ENCODE measurements at regions not wholly inside any gene's neighbourhood (a gene's known extent, or its start where the extent isn't known, plus 50 kb on each side); places are given as distances from the start of the nearest gene placed in this dataset.

- DNase-seq (ENCODE audit: low spot score), result no peak
- TF ChIP-seq, protein P1, sequence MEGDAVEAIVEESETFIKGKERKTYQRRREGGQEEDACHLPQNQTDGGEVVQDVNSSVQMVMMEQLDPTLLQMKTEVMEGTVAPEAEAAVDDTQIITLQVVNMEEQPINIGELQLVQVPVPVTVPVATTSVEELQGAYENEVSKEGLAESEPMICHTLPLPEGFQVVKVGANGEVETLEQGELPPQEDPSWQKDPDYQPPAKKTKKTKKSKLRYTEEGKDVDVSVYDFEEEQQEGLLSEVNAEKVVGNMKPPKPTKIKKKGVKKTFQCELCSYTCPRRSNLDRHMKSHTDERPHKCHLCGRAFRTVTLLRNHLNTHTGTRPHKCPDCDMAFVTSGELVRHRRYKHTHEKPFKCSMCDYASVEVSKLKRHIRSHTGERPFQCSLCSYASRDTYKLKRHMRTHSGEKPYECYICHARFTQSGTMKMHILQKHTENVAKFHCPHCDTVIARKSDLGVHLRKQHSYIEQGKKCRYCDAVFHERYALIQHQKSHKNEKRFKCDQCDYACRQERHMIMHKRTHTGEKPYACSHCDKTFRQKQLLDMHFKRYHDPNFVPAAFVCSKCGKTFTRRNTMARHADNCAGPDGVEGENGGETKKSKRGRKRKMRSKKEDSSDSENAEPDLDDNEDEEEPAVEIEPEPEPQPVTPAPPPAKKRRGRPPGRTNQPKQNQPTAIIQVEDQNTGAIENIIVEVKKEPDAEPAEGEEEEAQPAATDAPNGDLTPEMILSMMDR (IDR thresholded peaks at IDR 0.05), result no peak
- Histone ChIP-seq H3K27ac (no peak overlapping the region), H3K4me3 (peak overlapping the region; percentile 46)
Measured at GRCh38 chrX:17298564-17298963, 76.4 kb upstream of the NHS start.

DNA sequence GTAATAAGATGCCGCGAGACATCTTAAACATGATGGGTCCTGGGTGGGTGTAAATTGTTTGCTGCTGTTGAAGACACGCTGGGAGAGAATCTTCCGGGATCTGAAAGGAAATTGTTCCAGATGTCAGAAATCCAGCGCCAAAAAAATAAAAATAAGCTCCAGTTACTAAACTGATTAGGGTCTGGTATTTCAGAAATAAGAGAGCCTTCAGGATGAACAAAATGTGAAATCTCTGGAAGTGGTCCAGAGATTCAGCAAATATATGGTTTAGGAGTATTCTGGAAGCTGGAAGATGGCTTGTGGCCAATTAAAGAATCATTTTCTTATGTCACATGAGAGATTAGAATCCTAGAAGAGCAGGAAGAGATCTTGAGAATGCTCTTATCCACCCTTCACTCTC is 75.8 kb upstream of the NHS start:
- DNase-seq (ENCODE audit: low spot score), result no peak
- Histone ChIP-seq H3K4me3 (peak overlapping the region; percentile 46), H3K27ac (no peak overlapping the region)
- TF ChIP-seq, protein P1 (IDR thresholded peaks at IDR 0.05), result no peak

- TF ChIP-seq, protein P1 (IDR thresholded peaks at IDR 0.05), result no peak
- H3K4me3 ChIP-seq, result no peak overlapping the region
- no peak overlapping the region for H3K27ac ChIP-seq
- DNase-seq (ENCODE audit: low spot score), result no peak
Measured at GRCh38 chrX:17323397-17323796, 51.6 kb upstream of the NHS start.
